Naive B cell (primary cell): ENCODE measurements at regions not wholly inside any gene's neighbourhood (a gene's known extent, or its start where the extent isn't known, plus 50 kb on each side); places are given as distances from the start of the nearest gene placed in this dataset.
"Not testable (repeated sequence)": the region's sequence is repeated elsewhere in the genome, so short reads cannot be mapped to it uniquely, and the experiment has no call there.

Experiments used
- ATAC-seq, 2 donors: fragments of 150-1000 bp; cut with Tn5 transposase; 2 replicates each; pipeline ENCODE4 v1.10.0; 2021; ENCODE audit warnings: low read depth in 2 of 2, mild to moderate bottlenecking in 2 of 2, moderate library complexity in 2 of 2
- DNase-seq: peaks from one replicate; pipeline ENCODE4 v3.0.0; 2022
- H3K27ac Mint-ChIP-seq, 6 donors: one replicate each; pipeline ENCODE4 v1.8.0; 2020 to 2022; ENCODE audit warnings: mild to moderate bottlenecking in 6 of 6, mixed read lengths in 6 of 6, moderate library complexity in 5 of 6, inconsistent platforms in 2 of 6
- H3K27me3 Mint-ChIP-seq, 3 donors: one replicate each; pipeline ENCODE4 v1.8.0; 2021 to 2022; ENCODE audit warnings: mixed read lengths in 3 of 3, mild to moderate bottlenecking in 1 of 3
- H3K36me3 Mint-ChIP-seq, 2 donors: one replicate each; pipeline ENCODE4 v1.8.0; 2020 to 2022; ENCODE audit warnings: mixed read lengths in 2 of 2, inconsistent platforms in 1 of 2, mild to moderate bottlenecking in 1 of 2
- H3K4me1 Mint-ChIP-seq, 3 donors: one replicate each; pipeline ENCODE4 v1.8.0; 2020 to 2022; ENCODE audit warnings: mixed read lengths in 3 of 3, inconsistent platforms in 1 of 3, mild to moderate bottlenecking in 1 of 3, moderate library complexity in 1 of 3
- H3K4me3 Mint-ChIP-seq, 8 donors: one replicate each; pipeline ENCODE4 v1.8.0; 2020 to 2022; ENCODE audit warnings: mild to moderate bottlenecking in 8 of 8, mixed read lengths in 8 of 8, moderate library complexity in 8 of 8, inconsistent platforms in 2 of 8
- H3K9me3 Mint-ChIP-seq, 7 donors: one replicate each; pipeline ENCODE4 v1.8.0; 2020 to 2022; ENCODE audit warnings: mixed read lengths in 7 of 7, mild to moderate bottlenecking in 5 of 7, inconsistent platforms in 2 of 7, moderate library complexity in 1 of 7

GRCh38 chr20:5492937-5493336 lies 117.9 kb downstream of the GPCPD1 start:
- ATAC-seq (no peak), DNase-seq (no peak)
- Mint-ChIP-seq H3K9me3 (no peaks in the 10 kb centered on the region), H3K27me3 (peaks cover 11 to 27% (median 16%) of the 10 kb centered on the region in 3 donors), H3K27ac (no peak overlapping the region), H3K4me1 (peaks cover 0 to 3% (median 0%) of the 10 kb centered on the region in 3 donors), H3K4me3 (no peak overlapping the region), H3K36me3 (no peaks in the 10 kb centered on the region)

- no peaks in the 10 kb centered on the region for H3K36me3 Mint-ChIP-seq
- peaks cover 19 to 41% (median 22%) of the 10 kb centered on the region in 3 donors for H3K27me3 Mint-ChIP-seq
- ATAC-seq (no peak), DNase-seq (no peak)
- H3K9me3 Mint-ChIP-seq, result no peaks in the 10 kb centered on the region
- H3K27ac Mint-ChIP-seq, result peak overlapping the region in 1 of 6 donors; percentile 60
- no peak overlapping the region for H3K4me3 Mint-ChIP-seq
- peaks cover 0 to 3% (median 0%) of the 10 kb centered on the region in 3 donors for H3K4me1 Mint-ChIP-seq
These were observed 119.4 kb downstream of the GPCPD1 start for GRCh38 chr20:5491455-5491854.

DNA sequence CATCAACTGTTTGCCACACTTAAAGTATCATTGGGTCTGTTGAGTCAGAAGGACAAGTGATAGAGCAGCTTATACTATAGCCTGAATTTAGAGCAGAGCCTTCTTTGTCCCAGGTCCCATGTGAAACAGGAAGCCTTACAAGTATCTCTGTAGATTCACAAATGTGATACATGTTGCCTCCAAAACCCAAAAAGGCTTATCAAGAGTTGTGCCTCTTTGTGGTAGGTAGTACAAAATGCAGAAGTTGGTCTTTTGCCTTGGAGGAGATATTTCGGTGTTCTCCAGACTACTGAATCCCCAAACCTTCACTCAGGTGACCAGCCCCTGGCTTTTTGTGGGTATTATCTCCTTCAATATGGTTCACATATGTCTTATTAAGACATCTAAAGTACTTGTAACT lies 121.2 kb downstream of the GPCPD1 start:
- no peak for DNase-seq
- no peak overlapping the region for H3K27ac Mint-ChIP-seq
- no peak for ATAC-seq
- H3K9me3 Mint-ChIP-seq, result no peaks in the 10 kb centered on the region
- H3K36me3 Mint-ChIP-seq, result no peaks in the 10 kb centered on the region
- peaks cover 0 to 3% (median 0%) of the 10 kb centered on the region in 3 donors for H3K4me1 Mint-ChIP-seq
- H3K4me3 Mint-ChIP-seq, result no peak overlapping the region
- H3K27me3 Mint-ChIP-seq, result peaks cover 17 to 54% (median 34%) of the 10 kb centered on the region in 3 donors

DNA sequence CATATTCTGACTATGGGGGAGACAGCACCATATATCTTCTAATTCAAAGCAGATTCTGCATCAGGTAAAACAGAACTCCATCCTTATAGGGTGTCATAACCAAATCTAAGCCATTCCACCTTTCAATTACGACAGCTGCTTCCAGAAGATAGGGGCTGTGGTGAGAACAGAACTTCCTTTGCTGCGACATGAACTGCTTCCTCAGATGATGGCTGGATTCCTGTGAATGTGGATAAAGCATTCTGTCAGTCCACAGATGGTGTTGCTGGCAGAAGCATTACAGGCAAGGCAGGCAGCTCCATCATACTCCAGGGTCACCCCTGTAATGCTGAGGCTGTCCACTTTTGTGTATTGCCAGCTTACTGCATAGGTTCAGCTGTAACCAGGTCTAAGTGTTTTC lies 122.0 kb downstream of the GPCPD1 start:
- DNase-seq (no peak), ATAC-seq (no peak)
- H3K9me3 Mint-ChIP-seq, result no peaks in the 10 kb centered on the region
- peak overlapping the region in 1 of 6 donors; percentile 1 for H3K27ac Mint-ChIP-seq
- H3K36me3 Mint-ChIP-seq, result no peaks in the 10 kb centered on the region
- H3K4me1 Mint-ChIP-seq, result peaks cover 0 to 3% (median 0%) of the 10 kb centered on the region in 3 donors
- no peak overlapping the region for H3K4me3 Mint-ChIP-seq
- peaks cover 14 to 55% (median 36%) of the 10 kb centered on the region in 3 donors for H3K27me3 Mint-ChIP-seq

DNA sequence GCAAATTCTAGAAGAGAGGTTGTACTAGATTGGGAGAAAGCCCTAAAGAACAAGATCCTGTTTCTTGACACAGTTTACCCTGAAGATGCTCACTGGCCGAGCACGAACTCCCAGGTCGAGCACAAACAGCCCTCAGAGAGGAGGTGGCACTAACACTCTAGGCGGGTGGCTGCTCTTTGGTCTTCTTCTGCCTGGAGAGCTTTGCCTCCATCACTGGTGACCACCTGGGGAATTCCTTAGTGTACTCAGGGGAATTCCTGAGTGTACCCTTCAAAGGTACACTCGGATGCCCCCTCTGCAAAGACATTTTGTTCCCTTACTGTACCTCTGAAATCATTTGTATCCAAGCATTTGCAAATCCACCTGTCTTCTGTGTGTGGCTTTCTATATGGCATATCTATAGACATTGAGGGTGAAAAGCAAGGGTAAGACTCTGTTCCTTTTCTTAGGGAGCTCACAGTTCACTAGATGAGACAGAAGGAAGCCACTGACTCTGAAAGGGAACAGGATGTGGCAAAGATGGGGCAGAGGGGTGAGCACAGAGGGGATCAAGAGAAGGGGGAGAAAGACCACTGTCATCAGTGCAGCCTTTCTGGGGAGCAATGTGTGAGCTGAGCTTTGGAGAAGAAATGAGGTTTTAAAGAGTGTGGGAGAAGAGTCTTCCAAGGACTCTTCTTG lies 124.3 kb downstream of the GPCPD1 start:
- ATAC-seq (no peak), DNase-seq (no peak)
- no peak overlapping the region for H3K4me3 Mint-ChIP-seq
- H3K27ac Mint-ChIP-seq, result no peak overlapping the region
- peaks cover 14 to 46% (median 41%) of the 10 kb centered on the region in 3 donors for H3K27me3 Mint-ChIP-seq
- no peaks in the 10 kb centered on the region for H3K9me3 Mint-ChIP-seq
- peaks cover 0 to 3% (median 0%) of the 10 kb centered on the region in 3 donors for H3K4me1 Mint-ChIP-seq
- no peaks in the 10 kb centered on the region for H3K36me3 Mint-ChIP-seq

- Mint-ChIP-seq H3K36me3 (no peaks in the 10 kb centered on the region), H3K4me1 (no peaks in the 10 kb centered on the region), H3K4me3 (no peak overlapping the region), H3K27ac (no peak overlapping the region), H3K27me3 (peaks cover 14 to 46% (median 41%) of the 10 kb centered on the region in 3 donors), H3K9me3 (no peaks in the 10 kb centered on the region)
- DNase-seq, result no peak
- no peak for ATAC-seq
These were observed 125.9 kb downstream of the GPCPD1 start for GRCh38 chr20:5484926-5485325.

DNA sequence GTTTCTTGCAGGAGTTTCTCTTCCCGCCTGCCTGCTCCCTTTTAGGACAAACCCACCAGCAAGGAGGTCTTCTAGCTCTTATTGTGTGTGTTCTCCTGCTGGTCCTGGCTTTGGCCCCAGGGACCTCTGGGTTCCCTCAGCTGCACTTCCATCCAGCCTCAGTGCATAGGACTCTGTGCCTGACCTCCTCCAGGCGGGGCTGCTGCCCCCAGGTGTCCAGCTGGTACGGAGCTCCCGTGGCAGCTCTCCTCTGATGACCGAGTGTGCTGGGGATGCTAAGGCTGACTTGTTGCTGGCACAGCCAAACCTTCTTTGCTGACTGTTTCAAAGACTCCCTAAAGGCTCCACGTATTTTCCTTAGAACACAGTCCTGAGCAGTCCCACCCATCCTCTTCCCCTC lies 126.5 kb downstream of the GPCPD1 start:
- ATAC-seq (no peak), DNase-seq (no peak)
- Mint-ChIP-seq H3K4me1 (peaks cover 0 to 3% (median 0%) of the 10 kb centered on the region in 3 donors), H3K27ac (no peak overlapping the region), H3K9me3 (no peaks in the 10 kb centered on the region), H3K4me3 (no peak overlapping the region), H3K27me3 (peaks cover 14 to 46% (median 41%) of the 10 kb centered on the region in 3 donors), H3K36me3 (no peaks in the 10 kb centered on the region)

GRCh38 chr20:5482791-5483190 lies 128.0 kb downstream of the GPCPD1 start:
- Mint-ChIP-seq H3K27me3 (peaks cover 8 to 38% (median 34%) of the 10 kb centered on the region in 3 donors), H3K4me3 (no peak overlapping the region), H3K4me1 (peaks cover 0 to 3% (median 0%) of the 10 kb centered on the region in 3 donors), H3K27ac (no peak overlapping the region), H3K36me3 (no peaks in the 10 kb centered on the region), H3K9me3 (no peaks in the 10 kb centered on the region)
- no peak for DNase-seq
- no peak for ATAC-seq

- Mint-ChIP-seq H3K9me3 (no peaks in the 10 kb centered on the region), H3K27ac (no peak overlapping the region), H3K27me3 (peaks cover 5 to 28% (median 26%) of the 10 kb centered on the region in 3 donors), H3K36me3 (no peaks in the 10 kb centered on the region), H3K4me1 (peaks cover 0 to 3% (median 0%) of the 10 kb centered on the region in 3 donors), H3K4me3 (no peak overlapping the region)
- ATAC-seq (no peak), DNase-seq (no peak)
These were observed 128.9 kb downstream of the GPCPD1 start for GRCh38 chr20:5481872-5482271.

- H3K4me3 Mint-ChIP-seq, result no peak overlapping the region
These were observed 129.8 kb downstream of the GPCPD1 start for GRCh38 chr20:5480824-5481600.

GRCh38 chr20:5474646-5475550 lies 135.9 kb downstream of the GPCPD1 start:
- Mint-ChIP-seq H3K36me3 (no peaks in the 10 kb centered on the region), H3K4me3 (peak overlapping the region in 1 of 8 donors; percentile 15), H3K27me3 (peaks cover 4 to 28% (median 5%) of the 10 kb centered on the region in 3 donors), H3K9me3 (no peaks in the 10 kb centered on the region), H3K27ac (no peak overlapping the region), H3K4me1 (peaks cover 0 to 3% (median 0%) of the 10 kb centered on the region in 3 donors)
- no peak for ATAC-seq
- DNase-seq, result no peak

More at GRCh38 chr20:5480824-5481600, 129.8 kb downstream of the GPCPD1 start:
- DNase-seq, result no peak
- no peak overlapping the region for H3K27ac Mint-ChIP-seq
- H3K9me3 Mint-ChIP-seq, result no peaks in the 10 kb centered on the region
- no peaks in the 10 kb centered on the region for H3K36me3 Mint-ChIP-seq
- H3K4me1 Mint-ChIP-seq, result peaks cover 0 to 3% (median 0%) of the 10 kb centered on the region in 3 donors
- H3K27me3 Mint-ChIP-seq, result peaks cover 0 to 29% (median 18%) of the 10 kb centered on the region in 3 donors
- ATAC-seq, result no peak

DNA sequence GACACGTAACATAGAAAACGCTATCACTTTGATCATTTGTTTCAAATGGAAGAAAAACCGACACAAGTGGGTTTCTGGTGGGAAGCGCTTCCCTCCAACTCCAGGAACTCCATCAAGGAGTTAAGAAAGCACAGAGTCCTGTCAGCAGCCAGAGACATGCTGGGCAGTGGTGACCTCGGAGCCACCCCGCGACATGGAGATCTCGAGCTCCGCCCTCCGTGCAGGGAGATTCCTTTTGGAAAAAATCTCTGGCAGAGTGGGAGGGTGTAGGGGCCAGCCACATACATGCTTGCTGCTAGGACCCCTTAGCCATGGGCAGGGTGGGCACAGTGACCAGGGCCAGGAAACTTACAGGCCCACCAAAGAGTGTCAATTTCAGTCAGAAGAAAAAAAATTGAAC lies 138.9 kb downstream of the GPCPD1 start:
- H3K4me1 Mint-ChIP-seq, H3K4me3 Mint-ChIP-seq, H3K36me3 Mint-ChIP-seq, H3K9me3 Mint-ChIP-seq, H3K27ac Mint-ChIP-seq, DNase-seq, ATAC-seq: not testable (repeated sequence)
- peaks cover 14 to 35% (median 26%) of the 10 kb centered on the region in 3 donors for H3K27me3 Mint-ChIP-seq

DNA sequence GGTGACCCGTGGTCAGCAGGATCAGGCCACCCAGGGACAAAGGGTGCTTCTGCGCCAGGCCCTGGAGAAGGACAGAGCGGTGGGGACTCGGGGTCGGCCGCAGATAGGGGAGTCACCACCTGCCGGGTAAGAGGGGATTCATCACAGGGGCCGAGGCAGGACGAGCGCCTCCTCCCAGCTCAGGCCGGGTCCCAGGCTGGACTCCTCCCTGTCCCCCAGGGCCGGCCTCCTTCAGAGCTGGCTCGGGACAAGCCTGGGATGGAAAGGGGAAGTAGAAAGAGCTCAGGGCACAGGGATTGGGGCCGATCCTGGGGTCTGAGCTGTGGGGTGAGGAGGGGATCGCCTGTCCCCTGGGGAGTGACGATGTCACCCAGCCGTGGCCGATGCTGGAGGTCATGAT lies 139.4 kb downstream of the GPCPD1 start:
- H3K36me3 Mint-ChIP-seq, result no peaks in the 10 kb centered on the region
- peaks cover 14 to 40% (median 31%) of the 10 kb centered on the region in 3 donors for H3K27me3 Mint-ChIP-seq
- H3K4me3 Mint-ChIP-seq, result no peak overlapping the region
- H3K4me1 Mint-ChIP-seq, result no peaks in the 10 kb centered on the region
- H3K27ac Mint-ChIP-seq, result no peak overlapping the region
- H3K9me3 Mint-ChIP-seq, result no peaks in the 10 kb centered on the region
- ATAC-seq, result no peak
- no peak for DNase-seq
